GM18861 (cell line): ENCODE measurements at regions not wholly inside any gene's neighbourhood (a gene's known extent, or its start where the extent isn't known, plus 50 kb on each side); places are given as distances from the start of the nearest gene placed in this dataset.

ENCODE experiments used
- ATAC-seq: cut with Tn5 transposase; IDR thresholded peaks from one replicate; pipeline ENCODE4 v1.9.1; 2021; ENCODE audit not compliant: unreplicated experiment

- no peak for ATAC-seq
Measured at GRCh38 chr7:41536122-41536872, 166.6 kb downstream of the INHBA start.

- no peak for ATAC-seq
Measured at GRCh38 chr7:41529831-41530230, 173.1 kb downstream of the INHBA start.

- ATAC-seq = no peak
Measured at GRCh38 chr7:41524876-41525275, 178.0 kb downstream of the INHBA start.

- no peak for ATAC-seq
Measured at GRCh38 chr7:41520445-41520844, 182.4 kb downstream of the INHBA start.

- ATAC-seq = no peak
Measured at GRCh38 chr7:41517771-41518170, 185.1 kb downstream of the INHBA start.

- ATAC-seq = no peak
Measured at GRCh38 chr7:41508755-41509154, 194.1 kb downstream of the INHBA start.

- no peak for ATAC-seq
Measured at GRCh38 chr7:41507686-41508268, 195.1 kb downstream of the INHBA start.

- no peak for ATAC-seq
Measured at GRCh38 chr7:41504214-41504980, 198.5 kb downstream of the INHBA start.

- ATAC-seq = no peak
Measured at GRCh38 chr7:41503438-41503837, 199.5 kb downstream of the INHBA start.

GRCh38 chr7:41501466-41501865 is 201.4 kb downstream of the INHBA start:
- ATAC-seq = no peak

- no peak for ATAC-seq
Measured at GRCh38 chr7:41501006-41501405, 201.9 kb downstream of the INHBA start.

- ATAC-seq = no peak
Measured at GRCh38 chr7:41492603-41493002, 210.3 kb downstream of the INHBA start.

- no peak for ATAC-seq
Measured at GRCh38 chr7:41491883-41492471, 210.9 kb downstream of the INHBA start.

GRCh38 chr7:41491308-41491707 is 211.6 kb downstream of the INHBA start:
- ATAC-seq = no peak

- ATAC-seq = no peak
Measured at GRCh38 chr7:41489885-41490284, 213.0 kb downstream of the INHBA start.

- ATAC-seq = no peak
Measured at GRCh38 chr7:41487229-41487940, 215.5 kb downstream of the INHBA start.

- ATAC-seq = no peak
Measured at GRCh38 chr7:41481353-41481752, 221.5 kb downstream of the INHBA start.

- ATAC-seq = no peak
Measured at GRCh38 chr7:41478187-41478586, 224.7 kb downstream of the INHBA start.

GRCh38 chr7:41476460-41476803 is 226.5 kb downstream of the INHBA start:
- ATAC-seq = no peak

- no peak for ATAC-seq
Measured at GRCh38 chr7:41475801-41476459, 227.0 kb downstream of the INHBA start.
